H1 (cell line): ENCODE measurements at regions not wholly inside any gene's neighbourhood (a gene's known extent, or its start where the extent isn't known, plus 50 kb on each side); places are given as distances from the start of the nearest gene placed in this dataset.

Experiments used
- CTCF ChIA-PET: fragments of 300-600 bp; sonication (Branson Sonifier 250); formaldehyde crosslinking; loops from one replicate; lab custom pipeline; 2021; ENCODE audit not compliant: partially characterized antibody; lab: Charles Lee
- POLR2A ChIA-PET: fragments of 300-600 bp; sonication (Branson Sonifier 250); formaldehyde crosslinking; loops from one replicate; lab custom pipeline; 2021; ENCODE audit warnings: inconsistent platforms; ENCODE audit not compliant: partially characterized antibody; lab: Charles Lee
- DNase-seq, 2 experiments: peaks; one replicate each; pipeline versions ENCODE4 v3.0.0 to v3.0.0-alpha.2; 2010 to 2022; ENCODE audit warnings: low spot score in 2 of 2, low read depth in 1 of 2, mixed read lengths in 1 of 2
- FAIRE-seq: peaks from 2 replicates; lab custom pipeline; 2011; peaks lifted over from hg19 to GRCh38; lab: Jason Lieb, UNC
- H2AFZ ChIP-seq: 2 replicates; pipeline ENCODE4 v1.8.1; 2012; ENCODE audit warnings: low read length, inconsistent platforms
- H2AK5ac ChIP-seq: 2 replicates; pipeline ENCODE4 v1.6.1; 2013; ENCODE audit warnings: low read depth, low read length
- H2BK120ac ChIP-seq: replicated peaks from 2 replicates; pipeline ENCODE3; 2013; ENCODE audit warnings: low read depth, low read length, inconsistent platforms
- H2BK12ac ChIP-seq: 2 replicates; pipeline ENCODE4 v1.6.1; 2013; ENCODE audit warnings: low read depth, low read length
- H2BK15ac ChIP-seq: 2 replicates; pipeline ENCODE4 v1.6.1; 2013; ENCODE audit warnings: low read length
- H2BK20ac ChIP-seq: 2 replicates; pipeline ENCODE4 v1.6.1; 2013; ENCODE audit warnings: low read length
- H2BK5ac ChIP-seq: 2 replicates; pipeline ENCODE4 v1.6.1; 2013; ENCODE audit warnings: low read depth, low read length
- H3K14ac ChIP-seq: 2 replicates; pipeline ENCODE4 v1.6.1; 2013; ENCODE audit warnings: inconsistent platforms; ENCODE audit not compliant: insufficient read length
- H3K18ac ChIP-seq: 2 replicates; pipeline ENCODE4 v1.6.1; 2013; ENCODE audit warnings: low read length; ENCODE audit errors: extremely low read depth
- H3K23ac ChIP-seq: 2 replicates; pipeline ENCODE4 v1.6.1; 2013; ENCODE audit warnings: inconsistent platforms; ENCODE audit not compliant: insufficient read length
- H3K23me2 ChIP-seq: 2 replicates; pipeline ENCODE4 v1.6.1; 2013; ENCODE audit warnings: low read depth, low read length
- H3K27ac ChIP-seq: 2 replicates; pipeline ENCODE4 v1.6.1; 2011; ENCODE audit warnings: low read depth, low read length, inconsistent platforms
- H3K27me3 ChIP-seq, 4 experiments: replicated peaks in 1 of 4; 1 replicate in 1 of 4; 2 replicates in 3 of 4; pipeline versions ENCODE4 v1.6.1 to v1.8.1; 2011 to 2013; ENCODE audit warnings: low read length in 3 of 4, mild to moderate bottlenecking in 3 of 4, inconsistent platforms in 2 of 4, mixed read lengths in 2 of 4, moderate library complexity in 1 of 4; ENCODE audit not compliant: control insufficient read depth in 3 of 4, insufficient read depth in 3 of 4; ENCODE audit errors: extremely low read depth in 1 of 4
- H3K36me3 ChIP-seq, 4 experiments: 2 replicates each; pipeline versions ENCODE4 v1.6.1 to v1.8.1; 2011 to 2013; ENCODE audit warnings: mild to moderate bottlenecking in 4 of 4, low read length in 3 of 4, moderate library complexity in 2 of 4, control low read depth in 1 of 4, inconsistent platforms in 1 of 4; ENCODE audit not compliant: insufficient read depth in 4 of 4, control insufficient read depth in 2 of 4
- H3K4ac ChIP-seq: replicated peaks from 2 replicates; pipeline ENCODE3; 2013; ENCODE audit warnings: low read length, low read depth, mixed read lengths, inconsistent platforms; ENCODE audit not compliant: insufficient read length
- H3K4me1 ChIP-seq, 4 experiments: replicated peaks in 1 of 4; 1 replicate in 1 of 4; 2 replicates in 3 of 4; pipeline versions ENCODE4 v1.6.1 to v1.8.1; 2011 to 2013; ENCODE audit warnings: low read length in 3 of 4, inconsistent platforms in 2 of 4, mixed read lengths in 1 of 4; ENCODE audit not compliant: insufficient read depth in 4 of 4, control insufficient read depth in 3 of 4
- H3K4me2 ChIP-seq, 2 experiments: 2 replicates each; pipeline versions ENCODE4 v1.6.1 to v1.8.1; 2011 to 2013; ENCODE audit warnings: low read depth in 2 of 2, low read length in 2 of 2, control low read depth in 1 of 2, inconsistent platforms in 1 of 2, mild to moderate bottlenecking in 1 of 2; ENCODE audit not compliant: insufficient read depth in 1 of 2
- H3K4me3 ChIP-seq, 4 experiments: fragments of 200-600, 300-600 bp in 1 of 4; sonication (generic), shearing (Covaris generic), sonication (Bioruptor Twin) in 1 of 4; 2 replicates each; pipeline versions ENCODE4 v1.5.1 to v1.8.1; 2011 to 2016; ENCODE audit warnings: low read length in 4 of 4, low read depth in 3 of 4, control low read depth in 2 of 4, inconsistent platforms in 2 of 4, mild to moderate bottlenecking in 2 of 4, mixed read lengths in 1 of 4, moderate library complexity in 1 of 4; ENCODE audit not compliant: insufficient read depth in 2 of 4; ENCODE audit errors: extremely low read depth in 1 of 4
- H3K56ac ChIP-seq: replicated peaks from 2 replicates; pipeline ENCODE3; 2013; ENCODE audit warnings: low read depth, mild to moderate bottlenecking, mixed read lengths, low read length, inconsistent platforms; ENCODE audit not compliant: insufficient read length
- H3K79me1 ChIP-seq: 2 replicates; pipeline ENCODE4 v1.6.1; 2013; ENCODE audit warnings: low read depth, low read length, control low read depth
- H3K79me2 ChIP-seq, 2 experiments: 2 replicates each; pipeline versions ENCODE4 v1.6.1 to v1.8.1; 2012 to 2013; ENCODE audit warnings: low read length in 2 of 2, mild to moderate bottlenecking in 2 of 2, inconsistent platforms in 1 of 2; ENCODE audit not compliant: insufficient read depth in 2 of 2, control insufficient read depth in 1 of 2
- H3K9ac ChIP-seq, 4 experiments: replicated peaks in 1 of 4; 1 replicate in 1 of 4; 2 replicates in 3 of 4; pipeline versions ENCODE4 v1.6.1 to v1.8.1; 2011 to 2013; ENCODE audit warnings: low read depth in 3 of 4, low read length in 3 of 4, control low read depth in 2 of 4, mild to moderate bottlenecking in 2 of 4, moderate library complexity in 2 of 4, inconsistent platforms in 1 of 4; ENCODE audit errors: extremely low read depth in 1 of 4
- H3K9me3 ChIP-seq, 2 experiments: 2 replicates each; pipeline versions ENCODE4 v1.6.1 to v1.8.1; 2012 to 2013; ENCODE audit warnings: mild to moderate bottlenecking in 2 of 2, moderate library complexity in 2 of 2, control low read depth in 1 of 2, inconsistent platforms in 1 of 2, low read depth in 1 of 2, low read length in 1 of 2, mixed read lengths in 1 of 2; ENCODE audit not compliant: insufficient read depth in 2 of 2
- H4K20me1 ChIP-seq, 2 experiments: replicated peaks in 1 of 2; 2 replicates each; pipeline versions ENCODE3 to v1.8.1; 2011 to 2013; ENCODE audit warnings: inconsistent platforms in 2 of 2, low read length in 2 of 2, mild to moderate bottlenecking in 1 of 2; ENCODE audit not compliant: insufficient read depth in 2 of 2, control insufficient read depth in 1 of 2
- H4K5ac ChIP-seq: 2 replicates; pipeline ENCODE4 v1.6.1; 2013; ENCODE audit warnings: low read length, low read depth, mixed read lengths, inconsistent platforms; ENCODE audit not compliant: insufficient read length
- H4K8ac ChIP-seq: 2 replicates; pipeline ENCODE4 v1.8.0; 2013; ENCODE audit warnings: mild to moderate bottlenecking, moderate library complexity, low read length, inconsistent platforms; ENCODE audit not compliant: insufficient read depth; ENCODE audit errors: extremely low read depth
- H4K91ac ChIP-seq: replicated peaks from 2 replicates; pipeline ENCODE3; 2013; ENCODE audit warnings: low read length, mixed read lengths, inconsistent platforms; ENCODE audit not compliant: insufficient read length
- BACH1 ChIP-seq: IDR thresholded peaks from 2 replicates; pipeline ENCODE4 v1.6.1; 2012; ENCODE audit warnings: low read length, improper control_type of control experiment
- CHD2 ChIP-seq: IDR thresholded peaks from 2 replicates; pipeline ENCODE4 v1.6.1; 2012; ENCODE audit warnings: low read length, improper control_type of control experiment
- E2F6 ChIP-seq: IDR thresholded peaks from 2 replicates; pipeline ENCODE4 v1.6.1; 2012; ENCODE audit warnings: inconsistent platforms
- MAFK ChIP-seq: IDR thresholded peaks from 2 replicates; pipeline ENCODE4 v1.6.1; 2012; ENCODE audit warnings: low read depth, mild to moderate bottlenecking, improper control_type of control experiment, low read length
- NRF1 ChIP-seq: IDR thresholded peaks from 2 replicates; pipeline ENCODE4 v1.6.1; 2011; ENCODE audit warnings: mild to moderate bottlenecking, low read depth, low read length, improper control_type of control experiment
- POLR2AphosphoS5 ChIP-seq: IDR thresholded peaks from 2 replicates; pipeline ENCODE4 v1.6.1; 2011; ENCODE audit warnings: low read depth, low read length
- RFX5 ChIP-seq: IDR thresholded peaks from 2 replicates; pipeline ENCODE4 v1.6.1; 2011; ENCODE audit warnings: low read depth, low read length, improper control_type of control experiment, borderline replicate concordance
- RNF2 ChIP-seq: fragments of 200-900, 300-1000 bp; sonication (generic); IDR thresholded peaks from 2 replicates; pipeline ENCODE4 v1.7.1; 2016; ENCODE audit warnings: borderline replicate concordance, low read depth, mild to moderate bottlenecking, antibody characterized with exemption, low read length; ENCODE audit not compliant: poor library complexity, severe bottlenecking; ENCODE audit errors: missing control alignments
- SIN3A ChIP-seq, 2 experiments: IDR thresholded peaks in 1 of 2; conservative IDR thresholded peaks in 1 of 2; 2 replicates each; pipeline ENCODE4 v1.6.1; 2011 to 2012; ENCODE audit warnings: low read length in 2 of 2, improper control_type of control experiment in 1 of 2, low read depth in 1 of 2, mild to moderate bottlenecking in 1 of 2
- SIX5 ChIP-seq: IDR thresholded peaks from 2 replicates; pipeline ENCODE4 v1.6.1; 2011; ENCODE audit warnings: mild to moderate bottlenecking, low read depth, low read length
- SUZ12 ChIP-seq: fragments of 200-600 bp; sonication (generic); IDR thresholded peaks from 2 replicates; pipeline ENCODE4 v1.6.1; 2012; ENCODE audit warnings: mild to moderate bottlenecking, inconsistent platforms, low read length, moderate library complexity, mixed read lengths
- ZNF274 ChIP-seq: IDR thresholded peaks from 2 replicates; pipeline ENCODE4 v1.7.0; 2012; ENCODE audit warnings: low read length, borderline replicate concordance; ENCODE audit errors: extremely low read depth
- WGBS, 2 experiments: shearing (Covaris generic) in 1 of 2; methylation state at CpG; one replicate each; pipeline versions ENCODE4 v1.1.6 to v1.1.7; 2013 to 2015; ENCODE audit warnings: low lambda C conversion rate in 2 of 2, mixed read lengths in 2 of 2, inconsistent platforms in 1 of 2, low coverage in 1 of 2, missing lambda C conversion rate in 1 of 2; ENCODE audit not compliant: insufficient replicate concordance in 2 of 2, insufficient coverage in 1 of 2, insufficient read length in 1 of 2; ENCODE audit errors: extremely low coverage in 1 of 2, missing lambda C conversion rate in 1 of 2; 5-methylcytosine and 5-hydroxymethylcytosine counted together

DNA sequence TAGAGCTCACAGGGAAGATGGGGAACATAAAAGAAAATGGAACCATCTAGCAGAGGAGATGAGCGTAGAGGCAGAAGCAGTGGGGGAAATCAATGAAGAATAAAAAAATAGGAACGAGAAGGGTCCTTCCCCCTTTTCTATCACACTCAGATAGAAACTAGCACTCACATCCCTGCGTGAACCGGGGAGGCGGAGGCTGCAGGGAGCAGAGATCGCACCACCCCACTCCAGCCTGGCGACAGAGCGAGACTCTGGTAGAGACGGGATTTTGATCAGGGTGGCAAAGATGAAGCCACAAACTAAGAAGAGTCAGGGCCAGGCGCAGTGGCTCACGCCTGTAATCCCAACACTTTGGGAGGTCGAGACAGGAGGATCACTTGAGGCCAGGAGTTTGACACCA is 64.7 kb upstream of the ECHDC3 start:
- CTCF ChIA-PET, result interaction anchor here (0.5 to 1.7 kb wide), 2 partner anchors 29 to 41 kb away, joined by 3 read pairs; no protein-coding TSS in a partner anchor

More for the DNA sequence above, 64.7 kb upstream of the ECHDC3 start:
- no peak overlapping the region for H3K18ac ChIP-seq
- no peak overlapping the region for H2BK120ac ChIP-seq
- no peaks in the 10 kb centered on the region for H3K36me3 ChIP-seq
- WGBS, 2 experiments, result 91% methylated on average over 11 of the region's 12 CpGs; no CpG with 5 or more reads in 1 of the 2 experiments
- H3K4me3 ChIP-seq, result no peak overlapping the region
- H2BK20ac ChIP-seq, result no peak overlapping the region
- no peaks in the 10 kb centered on the region for H3K23me2 ChIP-seq
- no peak overlapping the region for H2BK12ac ChIP-seq
- no peak overlapping the region for H3K14ac ChIP-seq
- H3K4me1 ChIP-seq, result no peaks in the 10 kb centered on the region; a peak in 1 of 7 replicates
- H3K23ac ChIP-seq, result no peak overlapping the region
- no peak overlapping the region for H2BK15ac ChIP-seq
- no peak overlapping the region for H4K91ac ChIP-seq
- H3K4ac ChIP-seq, result no peak overlapping the region
- H2AFZ ChIP-seq, result no peak overlapping the region
- no peaks in the 10 kb centered on the region for H3K79me1 ChIP-seq
- POLR2A ChIA-PET, result no interaction called here
- no peak overlapping the region for H4K5ac ChIP-seq
- FAIRE-seq (no peak), DNase-seq (no peak)
- no peak overlapping the region for H3K9ac ChIP-seq
- H3K27ac ChIP-seq, result no peak overlapping the region
- H2AK5ac ChIP-seq, result no peak overlapping the region
- H3K4me2 ChIP-seq, result no peak overlapping the region
- TF ChIP-seq SUZ12 (no peak), CHD2 (no peak), MAFK (no peak), POLR2AphosphoS5 (no peak), RFX5 (no peak), BACH1 (no peak), SIX5 (no peak), ZNF274 (no peak), RNF2 (no peak), E2F6 (no peak), NRF1 (no peak), SIN3A (conservative IDR thresholded peaks at IDR 0.05 in 1 of 2, IDR thresholded peaks at IDR 0.05 in 1 of 2; ENCODE audit: low read depth in 1 of 2, low read length in 2 of 2) (no peak)
- H3K27me3 ChIP-seq, result no peaks in the 10 kb centered on the region; a peak in 1 of 7 replicates
- no peaks in the 10 kb centered on the region for H3K79me2 ChIP-seq
- H4K20me1 ChIP-seq, result no peaks in the 10 kb centered on the region
- no peaks in the 10 kb centered on the region for H3K9me3 ChIP-seq
- H3K56ac ChIP-seq, result no peak overlapping the region
- no peak overlapping the region for H4K8ac ChIP-seq
- no peak overlapping the region for H2BK5ac ChIP-seq
